HCT116 (cell line): ENCODE measurements at regions not wholly inside any gene's neighbourhood (a gene's known extent, or its start where the extent isn't known, plus 50 kb on each side); places are given as distances from the start of the nearest gene placed in this dataset.

Experiments
- ATAC-seq: fragments of 200-7000 bp; cut with Tn5 transposase; 2 replicates; pipeline ENCODE4 v1.9.1; 2020; ENCODE audit warnings: mild to moderate bottlenecking, moderate library complexity
- BruUV-seq: library from RNA; stranded (reverse); fragments of 400-500 nt; replicated peaks from 2 replicates; lab custom pipeline; 2021; lab: Mats Ljungman, UMichigan
- CTCF ChIA-PET: fragments of 300-600 bp; sonication (Branson Sonifier 250); formaldehyde crosslinking; loops from one replicate; lab custom pipeline; 2021; ENCODE audit warnings: antibody characterized with exemption; lab: Charles Lee
- POLR2A ChIA-PET: fragments of 300-600, 350-600 bp; sonication (Branson Sonifier 250); formaldehyde crosslinking; loops from one replicate; lab custom pipeline; 2021; ENCODE audit warnings: antibody characterized with exemption; lab: Charles Lee
- RAD21 ChIA-PET, 2 experiments: fragments of 300-600 bp; sonication (Branson Sonifier 250); formaldehyde crosslinking; loops; one replicate each; lab custom pipeline; 2023; ENCODE audit warnings: low total read pairs in 2 of 2; ENCODE audit not compliant: uncharacterized antibody in 2 of 2, unreplicated experiment in 2 of 2, low non-redundant PET in 1 of 2; lab: Charles Lee
- DNase-seq: peaks from one replicate; pipeline ENCODE4 v3.0.0-alpha.2; 2010; ENCODE audit warnings: low read depth, low spot score
- H2AFZ ChIP-seq: fragments of 200-600 bp; shearing (Covaris generic), sonication (generic); 2 replicates; pipeline ENCODE4 v1.6.1; 2017; ENCODE audit warnings: low read depth, mixed run types, mixed read lengths, antibody characterized with exemption, low read length; ENCODE audit not compliant: poor library complexity, severe bottlenecking
- H3K27ac ChIP-seq: 2 replicates; pipeline ENCODE4 v1.5.1; 2012; ENCODE audit warnings: low read depth, low read length
- H3K27me3 ChIP-seq: fragments of 200-600 bp; sonication (generic); 2 replicates; pipeline ENCODE4 v1.6.1; 2016; ENCODE audit warnings: mixed run types, low read length, mixed read lengths; ENCODE audit not compliant: insufficient read depth
- H3K36me3 ChIP-seq, 2 experiments: fragments of 200-500 bp in 1 of 2; fragments of 200-600 bp in 1 of 2; sonication (Bioruptor generic) in 1 of 2; sonication (generic) in 1 of 2; 2 replicates each; pipeline versions ENCODE4 v1.5.1 to v1.6.1; 2014 to 2016; ENCODE audit warnings: low read length in 2 of 2, inconsistent platforms in 1 of 2, mixed read lengths in 1 of 2, mixed run types in 1 of 2; ENCODE audit not compliant: insufficient read depth in 2 of 2, control insufficient read depth in 1 of 2
- H3K4me1 ChIP-seq, 2 experiments: fragments of 200-600 bp in 1 of 2; sonication (generic) in 1 of 2; 2 replicates each; pipeline versions ENCODE4 v1.5.1 to v1.6.1; 2012 to 2017; ENCODE audit warnings: low read length in 2 of 2, inconsistent platforms in 1 of 2, mild to moderate bottlenecking in 1 of 2, mixed read lengths in 1 of 2, mixed run types in 1 of 2, moderate library complexity in 1 of 2; ENCODE audit not compliant: insufficient read depth in 2 of 2, control insufficient read depth in 1 of 2
- H3K4me2 ChIP-seq: fragments of 200-600 bp; sonication (generic); 2 replicates; pipeline ENCODE4 v1.6.1; 2017; ENCODE audit warnings: mixed run types, low read length, mixed read lengths
- H3K4me3 ChIP-seq, 2 experiments: fragments of 200-600 bp in 1 of 2; sonication (generic) in 1 of 2; replicated peaks in 1 of 2; 2 replicates each; pipeline ENCODE4 v1.5.1; 2011 to 2016; ENCODE audit warnings: low read length in 2 of 2, control low read depth in 1 of 2, low read depth in 1 of 2, mild to moderate bottlenecking in 1 of 2, mixed read lengths in 1 of 2, mixed run types in 1 of 2
- H3K79me2 ChIP-seq: fragments of 200-600 bp; sonication (generic); 2 replicates; pipeline ENCODE4 v1.6.1; 2017; ENCODE audit warnings: mild to moderate bottlenecking, mixed run types, low read length, moderate library complexity, mixed read lengths; ENCODE audit not compliant: insufficient read depth
- H3K9ac ChIP-seq: fragments of 200-600 bp; sonication (generic); 2 replicates; pipeline ENCODE4 v1.6.1; 2016; ENCODE audit warnings: low read length, mixed read lengths
- H3K9me2 ChIP-seq: fragments of 200-600 bp; sonication (generic), shearing (Covaris generic); 2 replicates; pipeline ENCODE4 v1.6.1; 2017; ENCODE audit warnings: mixed run types, mild to moderate bottlenecking, moderate library complexity; ENCODE audit not compliant: insufficient read depth
- H3K9me3 ChIP-seq, 2 experiments: fragments of 200-500 bp in 1 of 2; fragments of 200-600 bp in 1 of 2; sonication (Bioruptor generic) in 1 of 2; sonication (generic) in 1 of 2; 2 replicates each; pipeline ENCODE4 v1.6.1; 2014 to 2017; ENCODE audit warnings: low read length in 2 of 2, mixed read lengths in 2 of 2, inconsistent platforms in 1 of 2, low read depth in 1 of 2, mild to moderate bottlenecking in 1 of 2, mixed run types in 1 of 2, moderate library complexity in 1 of 2; ENCODE audit not compliant: control insufficient read depth in 1 of 2, insufficient read depth in 1 of 2
- H4K20me1 ChIP-seq: fragments of 200-600 bp; sonication (generic), shearing (Covaris generic); 2 replicates; pipeline ENCODE4 v1.6.1; 2017; ENCODE audit warnings: mixed run types, mild to moderate bottlenecking, moderate library complexity; ENCODE audit not compliant: insufficient read depth
- CBX3 ChIP-seq: IDR thresholded peaks from 2 replicates; pipeline ENCODE4 v1.6.1; 2012; ENCODE audit warnings: low read depth
- CEBPB ChIP-seq: IDR thresholded peaks from 2 replicates; pipeline ENCODE4 v1.6.1; 2012; ENCODE audit warnings: low read depth
- EGR1 ChIP-seq: IDR thresholded peaks from 2 replicates; pipeline ENCODE4 v1.6.1; 2012; ENCODE audit warnings: low read depth
- ELF1 ChIP-seq: IDR thresholded peaks from 2 replicates; pipeline ENCODE4 v1.6.1; 2012; ENCODE audit warnings: low read depth, borderline replicate concordance
- EZH2 ChIP-seq: fragments of 200-600 bp; sonication (generic); IDR thresholded peaks from 2 replicates; pipeline ENCODE4 v1.6.1; 2017; ENCODE audit warnings: antibody characterized with exemption, mixed run types
- FOSL1 ChIP-seq: IDR thresholded peaks from 2 replicates; pipeline ENCODE4 v1.6.1; 2012; ENCODE audit warnings: low read depth
- JUND ChIP-seq: IDR thresholded peaks from 2 replicates; pipeline ENCODE4 v1.6.1; 2012
- POLR2A ChIP-seq: IDR thresholded peaks from 2 replicates; pipeline ENCODE4 v1.7.0; 2011; ENCODE audit warnings: borderline replicate concordance; ENCODE audit not compliant: insufficient read depth, insufficient read length; ENCODE audit errors: extremely low read depth
- POLR2AphosphoS5 ChIP-seq: IDR thresholded peaks from 2 replicates; pipeline ENCODE4 v1.6.1; 2011; ENCODE audit warnings: mild to moderate bottlenecking, low read depth, low read length, moderate library complexity
- SIN3A ChIP-seq: IDR thresholded peaks from 2 replicates; pipeline ENCODE4 v1.6.1; 2012; ENCODE audit warnings: low read depth
- SP1 ChIP-seq: IDR thresholded peaks from 2 replicates; pipeline ENCODE4 v1.6.1; 2012; ENCODE audit warnings: low read depth
- SRF ChIP-seq: IDR thresholded peaks from 2 replicates; pipeline ENCODE4 v1.6.1; 2012; ENCODE audit warnings: low read depth
- TCF7L2 ChIP-seq: IDR thresholded peaks from 2 replicates; pipeline ENCODE4 v1.7.0; 2011; ENCODE audit warnings: borderline replicate concordance, inconsistent platforms; ENCODE audit not compliant: insufficient read depth, insufficient read length; ENCODE audit errors: extremely low read depth
- YY1 ChIP-seq: IDR thresholded peaks from 2 replicates; pipeline ENCODE4 v1.6.1; 2011; ENCODE audit warnings: low read length, low read depth, moderate library complexity, mild to moderate bottlenecking; ENCODE audit not compliant: insufficient replicate concordance; ENCODE audit errors: extremely low read depth
- intact Hi-C: fragments of 100-400 bp; cut with micrococcal nuclease; formaldehyde crosslinking; loops from 2 replicates; pipeline ENCODE4 v1.10.0; 2022
- TF ChIP-seq, protein P1 (sequence below), 3 experiments: fragments of 200-600 bp in 1 of 3; sonication (generic) in 1 of 3; IDR thresholded peaks in 2 of 3; conservative IDR thresholded peaks in 1 of 3; 2 replicates each; pipeline ENCODE4 v1.5.1; 2012 to 2017; ENCODE audit warnings: low read depth in 2 of 3, low read length in 2 of 3, antibody characterized with exemption in 1 of 3, borderline replicate concordance in 1 of 3, control low read depth in 1 of 3, mild to moderate bottlenecking in 1 of 3, mixed read lengths in 1 of 3, mixed run types in 1 of 3, moderate library complexity in 1 of 3; ENCODE audit not compliant: insufficient read depth in 1 of 3
- TF ChIP-seq, protein P2 (sequence below): IDR thresholded peaks from 2 replicates; pipeline ENCODE4 v1.6.1; 2012
- TF ChIP-seq, protein P3 (sequence below): IDR thresholded peaks from 2 replicates; pipeline ENCODE4 v1.6.1; 2012
- TF ChIP-seq, protein P4 (sequence below): IDR thresholded peaks from 2 replicates; pipeline ENCODE4 v1.6.1; 2012; ENCODE audit warnings: low read depth

DNA sequence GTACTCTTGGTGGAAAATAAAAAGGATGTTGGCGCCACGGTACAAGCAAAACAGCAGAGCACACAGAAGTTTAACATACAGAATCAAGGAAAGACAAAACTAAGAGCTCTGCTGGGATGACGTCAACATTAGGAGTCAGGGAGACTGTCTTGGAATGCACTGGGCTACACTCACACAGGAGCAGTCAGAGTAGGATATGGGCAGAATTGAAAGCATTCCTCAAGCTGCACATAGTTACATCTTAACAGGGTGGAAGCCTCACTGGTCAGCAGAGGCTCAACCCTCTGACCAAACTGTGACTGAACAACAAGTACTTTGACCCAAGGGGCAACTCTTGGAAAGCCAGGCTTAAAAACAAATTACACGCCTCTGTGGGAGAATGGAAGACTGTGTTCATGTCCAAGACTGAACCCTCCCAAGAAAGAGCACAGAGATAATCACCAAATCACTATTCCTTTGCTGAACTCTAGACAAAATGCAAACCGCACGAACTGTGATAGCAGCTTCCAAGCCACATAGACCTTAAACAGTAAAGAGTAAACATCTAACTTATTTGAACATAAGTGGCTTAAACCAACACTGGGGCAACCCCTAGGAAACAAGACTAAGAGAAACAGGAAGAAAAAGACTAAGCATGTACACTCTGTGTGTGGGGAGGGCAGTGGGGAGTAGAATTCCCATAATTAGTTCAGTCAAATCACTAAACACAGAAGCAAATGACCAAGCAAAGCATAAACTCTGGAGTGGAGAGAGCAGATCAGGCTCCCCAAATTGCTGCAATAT is 772.7 kb downstream of the PRELID2 start:
- ATAC-seq (no peak), DNase-seq (no peak)
- H3K9me3 ChIP-seq: no peaks in the 10 kb centered on the region
- H3K9ac ChIP-seq: no peak overlapping the region
- H3K9me2 ChIP-seq: no peaks in the 10 kb centered on the region
- no peak overlapping the region for H2AFZ ChIP-seq
- H3K4me1 ChIP-seq: no peaks in the 10 kb centered on the region
- no peaks in the 10 kb centered on the region for H3K79me2 ChIP-seq
- H3K4me2 ChIP-seq: no peak overlapping the region
- TF ChIP-seq POLR2AphosphoS5 (no peak), TCF7L2 (no peak), ELF1 (no peak), SP1 (no peak), EZH2 (no peak), YY1 (no peak), POLR2A (no peak), CBX3 (no peak), FOSL1 (no peak), SIN3A (no peak), SRF (no peak), EGR1 (no peak), CEBPB (no peak), JUND (no peak)
- TF ChIP-seq, protein P1, sequence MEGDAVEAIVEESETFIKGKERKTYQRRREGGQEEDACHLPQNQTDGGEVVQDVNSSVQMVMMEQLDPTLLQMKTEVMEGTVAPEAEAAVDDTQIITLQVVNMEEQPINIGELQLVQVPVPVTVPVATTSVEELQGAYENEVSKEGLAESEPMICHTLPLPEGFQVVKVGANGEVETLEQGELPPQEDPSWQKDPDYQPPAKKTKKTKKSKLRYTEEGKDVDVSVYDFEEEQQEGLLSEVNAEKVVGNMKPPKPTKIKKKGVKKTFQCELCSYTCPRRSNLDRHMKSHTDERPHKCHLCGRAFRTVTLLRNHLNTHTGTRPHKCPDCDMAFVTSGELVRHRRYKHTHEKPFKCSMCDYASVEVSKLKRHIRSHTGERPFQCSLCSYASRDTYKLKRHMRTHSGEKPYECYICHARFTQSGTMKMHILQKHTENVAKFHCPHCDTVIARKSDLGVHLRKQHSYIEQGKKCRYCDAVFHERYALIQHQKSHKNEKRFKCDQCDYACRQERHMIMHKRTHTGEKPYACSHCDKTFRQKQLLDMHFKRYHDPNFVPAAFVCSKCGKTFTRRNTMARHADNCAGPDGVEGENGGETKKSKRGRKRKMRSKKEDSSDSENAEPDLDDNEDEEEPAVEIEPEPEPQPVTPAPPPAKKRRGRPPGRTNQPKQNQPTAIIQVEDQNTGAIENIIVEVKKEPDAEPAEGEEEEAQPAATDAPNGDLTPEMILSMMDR (IDR thresholded peaks at IDR 0.05 in 2 of 3, conservative IDR thresholded peaks at IDR 0.05 in 1 of 3; ENCODE audit: borderline replicate concordance in 1 of 3, insufficient read depth in 1 of 3, low read depth in 2 of 3, low read length in 2 of 3): no peak
- TF ChIP-seq, protein P2, sequence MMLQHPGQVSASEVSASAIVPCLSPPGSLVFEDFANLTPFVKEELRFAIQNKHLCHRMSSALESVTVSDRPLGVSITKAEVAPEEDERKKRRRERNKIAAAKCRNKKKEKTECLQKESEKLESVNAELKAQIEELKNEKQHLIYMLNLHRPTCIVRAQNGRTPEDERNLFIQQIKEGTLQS: no peak
- TF ChIP-seq, protein P3, sequence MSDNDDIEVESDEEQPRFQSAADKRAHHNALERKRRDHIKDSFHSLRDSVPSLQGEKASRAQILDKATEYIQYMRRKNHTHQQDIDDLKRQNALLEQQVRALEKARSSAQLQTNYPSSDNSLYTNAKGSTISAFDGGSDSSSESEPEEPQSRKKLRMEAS: no peak
- TF ChIP-seq, protein P4, sequence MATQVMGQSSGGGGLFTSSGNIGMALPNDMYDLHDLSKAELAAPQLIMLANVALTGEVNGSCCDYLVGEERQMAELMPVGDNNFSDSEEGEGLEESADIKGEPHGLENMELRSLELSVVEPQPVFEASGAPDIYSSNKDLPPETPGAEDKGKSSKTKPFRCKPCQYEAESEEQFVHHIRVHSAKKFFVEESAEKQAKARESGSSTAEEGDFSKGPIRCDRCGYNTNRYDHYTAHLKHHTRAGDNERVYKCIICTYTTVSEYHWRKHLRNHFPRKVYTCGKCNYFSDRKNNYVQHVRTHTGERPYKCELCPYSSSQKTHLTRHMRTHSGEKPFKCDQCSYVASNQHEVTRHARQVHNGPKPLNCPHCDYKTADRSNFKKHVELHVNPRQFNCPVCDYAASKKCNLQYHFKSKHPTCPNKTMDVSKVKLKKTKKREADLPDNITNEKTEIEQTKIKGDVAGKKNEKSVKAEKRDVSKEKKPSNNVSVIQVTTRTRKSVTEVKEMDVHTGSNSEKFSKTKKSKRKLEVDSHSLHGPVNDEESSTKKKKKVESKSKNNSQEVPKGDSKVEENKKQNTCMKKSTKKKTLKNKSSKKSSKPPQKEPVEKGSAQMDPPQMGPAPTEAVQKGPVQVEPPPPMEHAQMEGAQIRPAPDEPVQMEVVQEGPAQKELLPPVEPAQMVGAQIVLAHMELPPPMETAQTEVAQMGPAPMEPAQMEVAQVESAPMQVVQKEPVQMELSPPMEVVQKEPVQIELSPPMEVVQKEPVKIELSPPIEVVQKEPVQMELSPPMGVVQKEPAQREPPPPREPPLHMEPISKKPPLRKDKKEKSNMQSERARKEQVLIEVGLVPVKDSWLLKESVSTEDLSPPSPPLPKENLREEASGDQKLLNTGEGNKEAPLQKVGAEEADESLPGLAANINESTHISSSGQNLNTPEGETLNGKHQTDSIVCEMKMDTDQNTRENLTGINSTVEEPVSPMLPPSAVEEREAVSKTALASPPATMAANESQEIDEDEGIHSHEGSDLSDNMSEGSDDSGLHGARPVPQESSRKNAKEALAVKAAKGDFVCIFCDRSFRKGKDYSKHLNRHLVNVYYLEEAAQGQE: no peak
- peaks cover 16% of the 10 kb centered on the region; the same call in 1 of the 2 replicates for H3K27me3 ChIP-seq
- H3K36me3 ChIP-seq: no peaks in the 10 kb centered on the region
- ChIA-PET POLR2A (no interaction called here), CTCF (no interaction called here), RAD21 (no interaction called here)
- BruUV-seq: no TSS peak
- no peak overlapping the region for H3K4me3 ChIP-seq
- no peak overlapping the region for H3K27ac ChIP-seq
- intact Hi-C loops: no loop called here
- no peaks in the 10 kb centered on the region; the same call in 1 of the 2 replicates for H4K20me1 ChIP-seq
